ENCODE measurements at regions not wholly inside any gene's neighbourhood (a gene's known extent, or its start where the extent isn't known, plus 50 kb on each side); places are given as distances from the start of the nearest gene placed in this dataset.

DNA sequence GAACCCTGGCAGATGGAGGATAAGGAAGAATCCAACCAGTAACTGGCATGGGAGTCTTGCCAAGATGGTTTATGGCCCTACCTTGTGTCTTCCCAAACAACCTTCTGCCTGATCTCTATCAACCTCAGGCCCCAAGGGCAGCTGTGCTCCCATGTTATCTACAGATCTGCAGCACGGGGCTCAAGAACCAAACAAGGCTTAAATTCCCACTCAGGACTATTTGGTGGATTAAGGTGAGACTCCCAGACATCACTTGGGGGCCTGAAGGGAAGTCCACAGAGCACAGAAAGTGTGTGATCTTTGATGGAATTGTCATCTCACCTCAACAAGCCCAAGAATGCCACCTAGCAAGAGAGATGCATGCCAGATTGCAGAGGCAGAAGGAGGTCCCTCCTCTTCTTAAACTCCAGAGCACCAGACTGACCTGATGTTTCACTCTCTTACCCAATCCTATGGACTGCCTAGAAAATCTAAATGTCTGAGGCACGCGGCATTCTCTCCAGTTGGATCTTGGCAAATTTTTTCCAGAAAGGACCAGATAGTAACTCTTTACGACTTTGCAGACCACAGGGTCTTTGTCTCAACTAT, 759.5 kb upstream of the TBX3 start:
- no peak overlapping the region for H3K4me3 Mint-ChIP-seq (ENCODE audit: low read depth, unreplicated experiment)
- TF ChIP-seq, protein P1, sequence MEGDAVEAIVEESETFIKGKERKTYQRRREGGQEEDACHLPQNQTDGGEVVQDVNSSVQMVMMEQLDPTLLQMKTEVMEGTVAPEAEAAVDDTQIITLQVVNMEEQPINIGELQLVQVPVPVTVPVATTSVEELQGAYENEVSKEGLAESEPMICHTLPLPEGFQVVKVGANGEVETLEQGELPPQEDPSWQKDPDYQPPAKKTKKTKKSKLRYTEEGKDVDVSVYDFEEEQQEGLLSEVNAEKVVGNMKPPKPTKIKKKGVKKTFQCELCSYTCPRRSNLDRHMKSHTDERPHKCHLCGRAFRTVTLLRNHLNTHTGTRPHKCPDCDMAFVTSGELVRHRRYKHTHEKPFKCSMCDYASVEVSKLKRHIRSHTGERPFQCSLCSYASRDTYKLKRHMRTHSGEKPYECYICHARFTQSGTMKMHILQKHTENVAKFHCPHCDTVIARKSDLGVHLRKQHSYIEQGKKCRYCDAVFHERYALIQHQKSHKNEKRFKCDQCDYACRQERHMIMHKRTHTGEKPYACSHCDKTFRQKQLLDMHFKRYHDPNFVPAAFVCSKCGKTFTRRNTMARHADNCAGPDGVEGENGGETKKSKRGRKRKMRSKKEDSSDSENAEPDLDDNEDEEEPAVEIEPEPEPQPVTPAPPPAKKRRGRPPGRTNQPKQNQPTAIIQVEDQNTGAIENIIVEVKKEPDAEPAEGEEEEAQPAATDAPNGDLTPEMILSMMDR (IDR thresholded peaks at IDR 0.05; ENCODE audit: unreplicated experiment), result no peak
- intact Hi-C loops (cut with micrococcal nuclease; ENCODE audit: unreplicated experiment), result no loop called here
- no peak for DNase-seq
- no TSS peak for BruUV-seq (replicated peaks)
- H3K27ac Mint-ChIP-seq (ENCODE audit: unreplicated experiment), result no peak overlapping the region
- H3K36me3 Mint-ChIP-seq (ENCODE audit: insufficient read depth, unreplicated experiment), result no peaks in the 10 kb centered on the region
- no peaks in the 10 kb centered on the region for H3K4me1 Mint-ChIP-seq (ENCODE audit: low read depth, unreplicated experiment)
- CTCF ChIA-PET, result no interaction called here
- H3K27me3 Mint-ChIP-seq (ENCODE audit: unreplicated experiment), result no peaks in the 10 kb centered on the region
- H3K9me3 Mint-ChIP-seq (ENCODE audit: low read depth, unreplicated experiment), result peaks cover 5% of the 10 kb centered on the region

GRCh38 chr12:115440438-115440837, 756.5 kb upstream of the TBX3 start:
- H3K36me3 Mint-ChIP-seq (ENCODE audit: insufficient read depth, unreplicated experiment), result no peaks in the 10 kb centered on the region
- intact Hi-C loops (cut with micrococcal nuclease; ENCODE audit: unreplicated experiment), result no loop called here
- CTCF ChIA-PET, result no interaction called here
- H3K4me3 Mint-ChIP-seq (ENCODE audit: low read depth, unreplicated experiment), result no peak overlapping the region
- BruUV-seq (replicated peaks), result no TSS peak
- no peaks in the 10 kb centered on the region for H3K4me1 Mint-ChIP-seq (ENCODE audit: low read depth, unreplicated experiment)
- H3K27me3 Mint-ChIP-seq (ENCODE audit: unreplicated experiment), result no peaks in the 10 kb centered on the region
- H3K9me3 Mint-ChIP-seq (ENCODE audit: low read depth, unreplicated experiment), result peaks cover 7% of the 10 kb centered on the region
- H3K27ac Mint-ChIP-seq (ENCODE audit: unreplicated experiment), result no peak overlapping the region
- DNase-seq, result no peak
- TF ChIP-seq, protein P1 (IDR thresholded peaks at IDR 0.05; ENCODE audit: unreplicated experiment), result no peak

- no peak for DNase-seq
- BruUV-seq (replicated peaks), result no TSS peak
- CTCF ChIA-PET, result interaction anchor here (1.4 kb wide), 1 partner anchor 10 kb away, joined by 3 read pairs; no protein-coding TSS in a partner anchor
Observed at GRCh38 chr12:115439008-115439601, 755.1 kb upstream of the TBX3 start.

DNA sequence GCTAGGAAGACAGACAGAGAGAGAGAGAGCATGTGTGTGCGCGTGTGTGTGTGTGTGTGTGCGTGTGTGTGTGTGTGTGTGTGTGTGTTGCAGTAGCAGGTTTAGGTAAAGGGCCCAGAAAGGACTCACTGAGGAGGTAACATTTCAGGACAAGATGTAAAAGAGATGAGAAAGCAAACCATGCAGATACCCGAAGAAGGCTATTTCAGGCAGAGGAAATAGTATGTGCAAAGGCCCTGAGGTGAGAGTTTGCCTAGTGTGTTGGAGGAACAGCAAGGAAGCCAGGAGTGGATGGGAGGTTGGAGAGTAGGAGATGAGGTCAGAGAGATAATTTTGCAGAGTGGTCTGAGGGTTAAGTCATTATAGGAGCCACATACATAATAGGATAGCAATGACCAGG, 754.3 kb upstream of the TBX3 start:
- DNase-seq, result no peak
- H3K27me3 Mint-ChIP-seq (ENCODE audit: unreplicated experiment), result no peaks in the 10 kb centered on the region
- intact Hi-C loops (cut with micrococcal nuclease; ENCODE audit: unreplicated experiment), result no loop called here
- H3K27ac Mint-ChIP-seq (ENCODE audit: unreplicated experiment), result no peak overlapping the region
- H3K9me3 Mint-ChIP-seq (ENCODE audit: low read depth, unreplicated experiment), result peaks cover 7% of the 10 kb centered on the region
- CTCF ChIA-PET, result no interaction called here
- no peaks in the 10 kb centered on the region for H3K36me3 Mint-ChIP-seq (ENCODE audit: insufficient read depth, unreplicated experiment)
- no TSS peak for BruUV-seq (replicated peaks)
- TF ChIP-seq, protein P1 (IDR thresholded peaks at IDR 0.05; ENCODE audit: unreplicated experiment), result no peak
- H3K4me3 Mint-ChIP-seq (ENCODE audit: low read depth, unreplicated experiment), result no peak overlapping the region
- H3K4me1 Mint-ChIP-seq (ENCODE audit: low read depth, unreplicated experiment), result no peaks in the 10 kb centered on the region

More at GRCh38 chr12:115439008-115439601, 755.1 kb upstream of the TBX3 start:
- H3K9me3 Mint-ChIP-seq (ENCODE audit: low read depth, unreplicated experiment), result peaks cover 7% of the 10 kb centered on the region
- intact Hi-C loops (cut with micrococcal nuclease; ENCODE audit: unreplicated experiment), result no loop called here
- TF ChIP-seq, protein P1 (IDR thresholded peaks at IDR 0.05; ENCODE audit: unreplicated experiment), result no peak
- H3K4me1 Mint-ChIP-seq (ENCODE audit: low read depth, unreplicated experiment), result no peaks in the 10 kb centered on the region
- no peak overlapping the region for H3K27ac Mint-ChIP-seq (ENCODE audit: unreplicated experiment)
- no peaks in the 10 kb centered on the region for H3K27me3 Mint-ChIP-seq (ENCODE audit: unreplicated experiment)
- H3K36me3 Mint-ChIP-seq (ENCODE audit: insufficient read depth, unreplicated experiment), result no peaks in the 10 kb centered on the region
- no peak overlapping the region for H3K4me3 Mint-ChIP-seq (ENCODE audit: low read depth, unreplicated experiment)

All from Calu3 (cell line).